GM12864 (cell line): ENCODE measurements at regions not wholly inside any gene's neighbourhood (a gene's known extent, or its start where the extent isn't known, plus 50 kb on each side); places are given as distances from the start of the nearest gene placed in this dataset.

Experiments
- DNase-seq: peaks from one replicate; pipeline ENCODE4 v3.0.0-alpha.2; 2011; ENCODE audit warnings: low read depth
- H3K4me3 ChIP-seq: 2 replicates; pipeline ENCODE4 v1.5.1; 2011; ENCODE audit warnings: mild to moderate bottlenecking, low read depth, low read length, control low read depth
- TF ChIP-seq, protein P1 (sequence below): IDR thresholded peaks from 2 replicates; pipeline ENCODE4 v1.5.1; 2011; ENCODE audit warnings: low read depth, mild to moderate bottlenecking, moderate library complexity, low read length, control low read depth, inconsistent platforms; ENCODE audit errors: missing control alignments

DNA sequence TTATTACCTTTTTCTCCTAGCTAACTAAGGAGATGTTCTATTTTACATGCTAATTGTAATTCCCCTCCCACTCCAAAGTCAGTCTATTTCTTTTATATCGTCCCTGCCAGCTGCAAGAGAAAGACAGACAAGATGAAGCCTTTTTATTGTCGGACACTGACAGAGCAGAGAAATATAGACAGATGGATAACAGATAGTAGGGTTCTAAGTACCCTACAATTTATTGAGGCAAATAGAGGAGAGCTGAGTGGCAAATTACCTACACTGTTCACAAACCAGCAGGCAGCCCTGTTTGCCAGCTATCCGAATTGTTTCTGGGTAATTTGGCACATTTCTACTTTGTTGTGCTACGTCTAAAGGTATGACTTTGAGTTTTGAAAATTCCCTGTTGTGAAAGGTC is 392.3 kb upstream of the ZNF717 start:
- TF ChIP-seq, protein P1, sequence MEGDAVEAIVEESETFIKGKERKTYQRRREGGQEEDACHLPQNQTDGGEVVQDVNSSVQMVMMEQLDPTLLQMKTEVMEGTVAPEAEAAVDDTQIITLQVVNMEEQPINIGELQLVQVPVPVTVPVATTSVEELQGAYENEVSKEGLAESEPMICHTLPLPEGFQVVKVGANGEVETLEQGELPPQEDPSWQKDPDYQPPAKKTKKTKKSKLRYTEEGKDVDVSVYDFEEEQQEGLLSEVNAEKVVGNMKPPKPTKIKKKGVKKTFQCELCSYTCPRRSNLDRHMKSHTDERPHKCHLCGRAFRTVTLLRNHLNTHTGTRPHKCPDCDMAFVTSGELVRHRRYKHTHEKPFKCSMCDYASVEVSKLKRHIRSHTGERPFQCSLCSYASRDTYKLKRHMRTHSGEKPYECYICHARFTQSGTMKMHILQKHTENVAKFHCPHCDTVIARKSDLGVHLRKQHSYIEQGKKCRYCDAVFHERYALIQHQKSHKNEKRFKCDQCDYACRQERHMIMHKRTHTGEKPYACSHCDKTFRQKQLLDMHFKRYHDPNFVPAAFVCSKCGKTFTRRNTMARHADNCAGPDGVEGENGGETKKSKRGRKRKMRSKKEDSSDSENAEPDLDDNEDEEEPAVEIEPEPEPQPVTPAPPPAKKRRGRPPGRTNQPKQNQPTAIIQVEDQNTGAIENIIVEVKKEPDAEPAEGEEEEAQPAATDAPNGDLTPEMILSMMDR, result no peak
- no peak for DNase-seq
- H3K4me3 ChIP-seq, result no peak overlapping the region

DNA sequence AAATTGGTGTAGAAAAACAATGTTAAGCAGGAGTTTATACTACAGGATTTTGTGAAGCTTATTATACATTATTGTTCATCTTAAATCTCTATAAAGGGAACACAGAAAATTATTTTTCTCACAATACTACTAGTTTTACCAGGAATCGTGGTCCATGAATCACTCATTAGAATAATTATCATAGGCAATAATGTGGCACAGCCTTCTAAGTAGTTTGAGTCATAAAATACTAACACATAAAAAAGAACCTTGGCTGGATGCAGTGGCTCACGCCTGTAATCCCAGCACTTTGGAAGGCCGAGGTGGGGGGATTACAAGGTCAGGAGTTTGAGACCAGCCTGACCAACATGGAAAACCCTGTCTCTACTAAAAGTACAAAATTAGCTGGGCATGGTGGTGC is 393.1 kb upstream of the ZNF717 start:
- H3K4me3 ChIP-seq, result no peak overlapping the region
- DNase-seq, result no peak
- TF ChIP-seq, protein P1, result no peak

DNA sequence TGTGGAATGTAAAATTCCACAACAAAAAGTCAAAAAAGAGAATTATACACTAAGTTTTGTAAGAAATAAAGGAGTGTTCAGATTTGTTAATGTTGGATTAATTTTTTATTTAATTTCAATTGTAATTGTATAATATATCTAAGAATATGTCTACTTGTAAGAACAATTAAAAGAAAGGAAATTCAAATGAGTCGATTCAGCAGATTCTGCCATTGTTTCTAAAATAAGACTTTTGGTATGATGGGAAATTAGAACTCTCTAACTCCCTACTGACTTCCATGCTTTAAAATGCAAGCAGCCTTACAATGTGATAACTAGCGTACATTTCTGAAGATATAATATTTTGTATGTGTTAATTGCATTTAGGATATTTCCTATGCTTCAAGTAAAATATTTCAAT is 395.9 kb upstream of the ZNF717 start:
- H3K4me3 ChIP-seq, result no peak overlapping the region
- no peak for DNase-seq
- TF ChIP-seq, protein P1, result no peak

DNA sequence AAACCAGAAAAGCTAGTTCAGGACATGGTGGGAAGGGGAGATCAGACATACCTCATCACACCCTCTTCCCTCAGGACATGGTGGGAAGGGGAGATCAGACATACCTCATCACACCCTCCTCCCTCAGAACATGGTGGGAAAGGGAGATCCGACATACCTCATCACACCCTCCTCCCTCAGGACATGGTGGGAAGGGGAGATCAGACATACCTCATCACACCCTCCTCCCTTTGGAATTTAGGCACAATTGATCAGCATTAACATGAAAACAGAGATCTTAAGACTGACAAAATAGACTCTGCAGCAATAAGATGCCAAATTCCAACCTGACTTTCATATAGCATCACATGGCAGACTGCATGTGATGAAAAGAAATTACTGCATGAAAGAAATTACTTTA is 412.7 kb upstream of the ZNF717 start:
- TF ChIP-seq, protein P1, result no peak
- DNase-seq, result no peak
- H3K4me3 ChIP-seq, result no peak overlapping the region

DNA sequence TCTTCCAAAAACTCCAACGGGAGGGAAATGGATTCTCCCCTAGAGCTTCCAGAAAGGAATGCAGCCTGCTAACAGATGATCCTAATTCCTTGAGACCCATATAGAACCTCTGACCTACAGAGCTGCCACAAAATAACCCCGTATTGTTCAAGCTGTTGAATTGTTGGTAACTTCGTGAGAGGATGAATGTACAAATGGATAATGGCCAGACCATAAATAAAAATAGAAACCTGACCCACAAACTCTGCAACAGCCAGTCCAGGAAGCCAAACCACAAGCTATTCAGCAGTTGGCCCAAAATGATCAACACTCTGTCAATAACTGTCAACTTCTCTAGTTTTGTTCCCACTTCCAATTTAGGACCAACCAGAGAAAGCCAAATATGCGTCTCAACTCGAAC is 414.0 kb upstream of the ZNF717 start:
- no peak for DNase-seq
- TF ChIP-seq, protein P1, result no peak
- H3K4me3 ChIP-seq, result no peak overlapping the region

DNA sequence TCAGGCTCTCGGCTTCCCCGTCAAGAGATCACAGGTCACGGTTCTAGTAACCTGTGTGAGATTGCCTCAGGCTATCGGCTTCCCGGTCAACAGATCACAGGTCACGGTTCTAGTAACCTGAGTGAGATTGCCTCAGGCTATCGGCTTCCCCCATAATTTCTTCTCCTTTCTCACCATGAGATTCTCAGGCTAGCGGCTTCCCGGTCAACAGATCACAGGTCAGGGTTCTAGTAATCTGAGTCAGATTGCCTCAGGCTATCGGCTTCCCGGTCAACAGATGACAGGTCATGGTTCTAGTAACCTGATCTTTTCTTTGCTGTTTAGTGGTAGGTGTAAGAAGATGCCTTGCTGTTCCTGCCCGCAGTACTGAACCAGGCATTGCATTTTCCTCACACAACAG is 418.2 kb upstream of the ZNF717 start:
- DNase-seq, result no peak
- TF ChIP-seq, protein P1, result no peak
- H3K4me3 ChIP-seq, result no peak overlapping the region

DNA sequence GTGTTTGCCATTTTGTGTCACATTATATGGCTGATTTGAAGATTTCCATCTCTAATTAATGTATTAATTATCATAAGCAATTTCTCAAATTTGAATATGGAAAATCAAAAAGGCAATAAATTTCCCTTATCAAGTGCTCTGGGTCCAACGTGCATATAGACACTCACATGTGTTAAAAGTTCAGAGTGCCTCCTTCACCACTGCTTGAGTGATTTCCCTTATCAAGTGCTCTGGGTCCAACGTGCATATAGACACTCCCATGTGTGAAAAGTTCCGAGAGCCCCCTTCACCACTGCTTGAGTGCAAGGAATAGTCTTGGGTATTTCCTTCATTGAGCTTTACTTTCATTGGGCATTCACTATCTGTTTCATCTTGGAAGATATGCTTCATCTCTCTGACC is 421.0 kb upstream of the ZNF717 start:
- TF ChIP-seq, protein P1, result no peak
- no peak for DNase-seq
- H3K4me3 ChIP-seq, result no peak overlapping the region
